Spinal cord (tissue), 9 donors: ENCODE measurements at regions not wholly inside any gene's neighbourhood (a gene's known extent, or its start where the extent isn't known, plus 50 kb on each side); places are given as distances from the start of the nearest gene placed in this dataset.

Experiments
- DNase-seq, 6 donors: peaks; one replicate each; pipeline versions ENCODE4 v3.0.0 to v3.0.0-alpha.2; 2013 to 2015; ENCODE audit warnings: low spot score in 6 of 6, low read depth in 4 of 6
- H3K27ac ChIP-seq: one replicate; pipeline ENCODE4 v1.5.1; 2013; ENCODE audit warnings: low read depth, low read length, control low read depth
- H3K27me3 ChIP-seq: one replicate; pipeline ENCODE4 v1.6.1; 2013; ENCODE audit warnings: low read length; ENCODE audit not compliant: control insufficient read depth, insufficient read depth
- H3K36me3 ChIP-seq: one replicate; pipeline ENCODE4 v1.6.1; 2013; ENCODE audit warnings: low read length; ENCODE audit not compliant: control insufficient read depth, insufficient read depth
- H3K4me1 ChIP-seq: one replicate; pipeline ENCODE4 v1.6.1; 2013; ENCODE audit warnings: low read length; ENCODE audit not compliant: control insufficient read depth, insufficient read depth
- H3K4me3 ChIP-seq: one replicate; pipeline ENCODE4 v1.5.1; 2013; ENCODE audit warnings: low read depth, low read length, control low read depth
- H3K9me3 ChIP-seq: one replicate; pipeline ENCODE4 v1.6.1; 2013; ENCODE audit warnings: low read length; ENCODE audit not compliant: control insufficient read depth, insufficient read depth
- WGBS: methylation state at CpG from one replicate; pipeline ENCODE4 v1.1.5; 2013; ENCODE audit warnings: missing lambda C conversion rate; ENCODE audit not compliant: insufficient coverage; 5-methylcytosine and 5-hydroxymethylcytosine counted together
- donor health status: healthy.

- H3K4me3 ChIP-seq: no peak overlapping the region
- no peaks in the 10 kb centered on the region for H3K9me3 ChIP-seq
- H3K36me3 ChIP-seq: no peaks in the 10 kb centered on the region
- H3K4me1 ChIP-seq: no peaks in the 10 kb centered on the region
- H3K27me3 ChIP-seq: no peaks in the 10 kb centered on the region
- WGBS: 100% methylated on average over 2 of the region's 2 CpGs
- DNase-seq: no peak
- no peak overlapping the region for H3K27ac ChIP-seq
Observed at GRCh38 chr21:35116777-35117176, 67.7 kb upstream of the RUNX1 start.

- Histone ChIP-seq H3K27ac (no peak overlapping the region), H3K9me3 (no peaks in the 10 kb centered on the region), H3K4me3 (no peak overlapping the region), H3K27me3 (no peaks in the 10 kb centered on the region), H3K4me1 (no peaks in the 10 kb centered on the region), H3K36me3 (no peaks in the 10 kb centered on the region)
- WGBS: no CpG with 5 or more reads among the region's 2 CpGs
- DNase-seq: no peak
Observed at GRCh38 chr21:35113064-35113463, 64.0 kb upstream of the RUNX1 start.

DNA sequence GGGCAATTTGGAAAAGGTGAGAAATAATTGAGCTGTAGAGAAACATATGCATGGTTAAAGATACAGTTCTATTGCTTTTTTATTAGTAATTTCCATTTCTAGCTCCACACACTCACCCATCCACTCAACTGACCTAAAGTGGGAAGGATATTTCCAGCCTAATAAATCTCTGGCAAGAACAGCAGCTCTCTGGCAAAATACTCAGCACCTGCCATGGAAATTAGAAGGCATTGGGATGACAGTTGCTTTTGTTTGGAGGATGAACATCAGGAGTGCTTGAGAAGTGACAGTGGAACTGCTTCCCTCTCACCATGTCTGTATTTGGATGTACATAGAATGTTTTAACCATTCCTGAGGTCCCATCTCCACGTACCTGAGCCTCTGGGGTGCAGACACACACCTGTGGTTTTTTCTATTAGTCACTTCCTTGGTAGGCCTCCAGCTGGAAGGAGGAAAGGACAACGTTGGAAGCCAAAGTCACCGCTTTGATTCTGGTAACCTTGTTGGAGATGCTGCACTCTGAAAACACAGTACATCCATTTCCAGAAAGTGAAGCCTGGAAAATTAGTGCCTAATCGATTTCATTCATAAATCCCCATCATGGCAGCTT is 62.3 kb upstream of the RUNX1 start:
- Histone ChIP-seq H3K27ac (no peak overlapping the region), H3K4me1 (no peaks in the 10 kb centered on the region), H3K9me3 (no peaks in the 10 kb centered on the region), H3K4me3 (no peak overlapping the region), H3K27me3 (no peaks in the 10 kb centered on the region), H3K36me3 (no peaks in the 10 kb centered on the region)
- 100% methylated on average over 1 of the region's 4 CpGs for WGBS
- no peak for DNase-seq

GRCh38 chr21:35108887-35109286 is 59.8 kb upstream of the RUNX1 start:
- Histone ChIP-seq H3K27ac (no peak overlapping the region), H3K4me1 (no peaks in the 10 kb centered on the region), H3K4me3 (no peak overlapping the region), H3K36me3 (no peaks in the 10 kb centered on the region), H3K27me3 (no peaks in the 10 kb centered on the region), H3K9me3 (no peaks in the 10 kb centered on the region)
- WGBS: 80% methylated on average over 1 of the region's 3 CpGs
- no peak for DNase-seq

- no peak for DNase-seq
- Histone ChIP-seq H3K27me3 (no peaks in the 10 kb centered on the region), H3K36me3 (no peaks in the 10 kb centered on the region), H3K9me3 (no peaks in the 10 kb centered on the region), H3K27ac (no peak overlapping the region), H3K4me1 (no peaks in the 10 kb centered on the region), H3K4me3 (no peak overlapping the region)
- 97% methylated on average over 4 of the region's 6 CpGs for WGBS
Observed at GRCh38 chr21:35107520-35107919, 58.4 kb upstream of the RUNX1 start.

DNA sequence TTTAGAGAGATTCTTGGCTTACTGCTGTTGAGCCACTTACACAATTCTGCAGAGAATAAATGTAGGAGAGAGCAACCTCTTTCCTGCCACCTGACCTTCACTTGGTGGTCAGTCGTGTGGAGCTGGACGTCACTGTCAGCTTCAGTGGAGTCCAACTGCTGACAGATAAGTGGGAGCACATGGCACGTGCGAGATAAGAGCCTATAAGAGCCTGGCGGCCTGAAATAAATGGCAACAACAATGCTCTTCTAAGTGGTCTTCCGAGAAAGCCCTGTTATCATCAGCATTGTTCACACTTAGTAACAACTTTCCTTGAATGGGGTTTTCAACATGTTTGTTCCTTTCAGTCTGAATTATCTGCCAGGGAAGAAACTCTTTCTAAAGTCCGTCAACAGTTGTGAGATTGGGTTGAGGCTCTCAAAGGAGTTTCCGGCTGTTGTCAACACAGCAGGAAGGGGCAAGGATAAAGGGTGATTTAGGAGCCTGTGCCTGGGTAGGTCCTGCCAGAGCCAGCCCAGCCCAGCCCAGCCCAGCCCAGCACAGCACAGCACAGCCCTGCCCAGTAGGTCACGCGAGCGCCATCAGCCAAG is 57.2 kb upstream of the RUNX1 start:
- Histone ChIP-seq H3K4me3 (no peak overlapping the region), H3K36me3 (no peaks in the 10 kb centered on the region), H3K27ac (no peak overlapping the region), H3K9me3 (no peaks in the 10 kb centered on the region), H3K4me1 (no peaks in the 10 kb centered on the region), H3K27me3 (no peaks in the 10 kb centered on the region)
- no peak for DNase-seq
- 69% methylated on average over 10 of the region's 11 CpGs for WGBS

GRCh38 chr21:35102488-35103371 is 53.6 kb upstream of the RUNX1 start:
- Histone ChIP-seq H3K36me3 (no peaks in the 10 kb centered on the region), H3K4me3 (no peak overlapping the region), H3K27me3 (no peaks in the 10 kb centered on the region), H3K27ac (no peak overlapping the region), H3K9me3 (no peaks in the 10 kb centered on the region), H3K4me1 (no peaks in the 10 kb centered on the region)
- peak in 1 of 6 donors; percentile 16 for DNase-seq
- 81% methylated on average over 5 of the region's 8 CpGs for WGBS

DNA sequence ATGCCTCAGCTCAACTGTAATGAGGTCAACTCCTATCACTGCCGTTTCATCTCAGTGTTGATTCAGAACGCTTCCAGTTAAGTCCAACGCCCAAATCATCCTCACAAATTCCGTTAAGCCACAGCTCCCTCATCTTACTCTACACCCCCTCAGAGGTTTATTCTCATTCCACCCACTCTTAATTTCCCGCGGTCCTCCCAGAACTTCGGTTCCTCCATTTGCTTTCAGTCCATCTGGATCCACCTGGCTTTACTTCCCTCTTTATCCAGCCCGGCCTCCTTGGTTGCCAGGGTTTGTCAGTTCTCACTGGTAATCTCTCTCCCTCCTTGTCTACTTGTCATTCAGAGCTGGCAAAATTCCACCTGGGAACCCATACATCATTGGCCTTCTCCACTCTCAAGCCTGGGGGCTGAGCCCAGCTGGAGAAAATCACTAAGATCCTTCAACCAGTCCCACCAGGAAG is 51.3 kb upstream of the RUNX1 start:
- no peaks in the 10 kb centered on the region for H3K9me3 ChIP-seq
- 84% methylated on average over 8 of the region's 8 CpGs for WGBS

GRCh38 chr21:35099310-35099709 is 50.2 kb upstream of the RUNX1 start:
- no peaks in the 10 kb centered on the region for H3K9me3 ChIP-seq
- H3K27me3 ChIP-seq: no peaks in the 10 kb centered on the region
- H3K27ac ChIP-seq: no peak overlapping the region
- no peaks in the 10 kb centered on the region for H3K36me3 ChIP-seq
- WGBS: no CpG with 5 or more reads among the region's 1 CpG
- no peaks in the 10 kb centered on the region for H3K4me1 ChIP-seq
- no peak for DNase-seq
- no peak overlapping the region for H3K4me3 ChIP-seq

More for the DNA sequence above, 51.3 kb upstream of the RUNX1 start:
- Histone ChIP-seq H3K27me3 (no peaks in the 10 kb centered on the region), H3K4me3 (no peak overlapping the region), H3K36me3 (no peaks in the 10 kb centered on the region), H3K4me1 (no peaks in the 10 kb centered on the region), H3K27ac (no peak overlapping the region)
- DNase-seq: no peak
